HG03066 (cell line): ENCODE measurements at regions not wholly inside any gene's neighbourhood (a gene's known extent, or its start where the extent isn't known, plus 50 kb on each side); places are given as distances from the start of the nearest gene placed in this dataset.

Experiments used
- ATAC-seq: cut with Tn5 transposase; IDR thresholded peaks from one replicate; pipeline ENCODE4 v1.9.1; 2021; ENCODE audit warnings: low read depth; ENCODE audit not compliant: unreplicated experiment

- no peak for ATAC-seq
These were observed 106.7 kb upstream of the TTC29 start for GRCh38 chr4:147052361-147052760.

GRCh38 chr4:147054228-147054872 is 108.7 kb upstream of the TTC29 start:
- ATAC-seq, result no peak

- no peak for ATAC-seq
These were observed 111.4 kb upstream of the TTC29 start for GRCh38 chr4:147056940-147057610.

- ATAC-seq, result no peak
These were observed 112.0 kb upstream of the TTC29 start for GRCh38 chr4:147057611-147058190.

- no peak for ATAC-seq
These were observed 113.5 kb upstream of the TTC29 start for GRCh38 chr4:147059064-147059731.

- no peak for ATAC-seq
These were observed 114.7 kb upstream of the TTC29 start for GRCh38 chr4:147060151-147060931.

DNA sequence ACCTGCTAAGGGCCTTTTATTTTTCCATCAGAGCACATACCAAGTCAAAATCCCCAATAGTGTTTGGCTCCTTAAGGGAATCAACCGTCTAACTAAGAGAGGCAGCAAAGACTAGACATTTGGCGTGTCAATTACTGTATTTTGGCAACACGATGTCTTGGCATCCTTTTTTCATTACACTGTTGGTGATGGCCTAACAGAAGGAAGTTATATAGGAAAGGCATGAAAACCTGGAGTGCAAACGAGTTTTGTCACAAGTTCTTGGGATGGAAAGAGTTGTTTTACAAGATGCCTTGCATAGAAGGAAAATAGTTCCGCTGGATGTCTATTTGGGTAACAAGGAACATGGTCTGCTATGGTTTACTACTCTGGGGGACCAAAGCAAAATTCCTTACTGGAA is 119.2 kb upstream of the TTC29 start:
- no peak for ATAC-seq

GRCh38 chr4:147068564-147068963 is 122.9 kb upstream of the TTC29 start:
- no peak for ATAC-seq

DNA sequence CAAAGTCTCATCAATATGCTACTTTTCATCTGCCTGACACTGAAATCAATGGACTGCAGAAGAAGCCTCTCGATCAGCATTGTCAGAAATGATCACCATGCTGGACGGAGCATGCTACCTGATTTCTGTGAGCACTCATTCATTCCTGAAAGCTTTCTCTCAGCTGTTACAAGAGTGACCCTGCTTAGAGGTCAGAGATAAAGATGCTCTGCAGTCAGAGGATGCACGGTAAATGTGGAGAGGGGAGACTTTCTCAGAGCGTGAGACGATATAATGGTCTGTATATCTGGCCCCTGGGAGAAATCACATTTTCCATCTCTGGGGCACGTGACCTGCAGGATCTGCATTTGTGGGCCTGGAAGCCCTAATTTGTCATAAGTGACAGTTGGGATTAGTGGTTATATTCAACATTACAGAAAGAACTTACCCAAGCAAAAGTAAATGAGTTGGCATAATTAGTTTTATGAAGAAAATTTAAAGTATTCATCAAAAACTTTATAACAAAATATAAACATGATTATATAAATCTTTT is 125.6 kb upstream of the TTC29 start:
- ATAC-seq, result no peak

DNA sequence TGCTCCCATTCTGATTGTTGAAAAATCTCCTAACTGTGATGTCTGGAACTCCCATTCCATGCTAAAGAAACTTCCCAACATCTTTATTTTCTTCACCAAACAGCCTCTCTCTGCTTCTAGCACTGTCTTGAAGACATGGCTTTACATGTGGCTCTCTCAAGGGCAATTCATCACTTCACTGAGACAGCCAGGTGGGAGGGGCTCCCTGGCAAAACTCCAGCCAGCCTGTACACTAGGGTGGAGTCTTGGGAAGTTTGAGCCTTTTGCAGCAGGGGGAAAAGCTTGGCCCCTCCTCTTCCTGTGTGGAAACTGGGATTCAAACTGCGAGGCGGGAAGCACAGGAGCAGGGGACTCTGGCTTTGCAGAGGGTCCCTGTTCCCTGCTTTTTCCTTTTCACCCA is 130.5 kb upstream of the TTC29 start:
- no peak for ATAC-seq

GRCh38 chr4:147076728-147077127 is 131.1 kb upstream of the TTC29 start:
- ATAC-seq, result no peak

- no peak for ATAC-seq
These were observed 132.7 kb upstream of the TTC29 start for GRCh38 chr4:147078362-147078761.

DNA sequence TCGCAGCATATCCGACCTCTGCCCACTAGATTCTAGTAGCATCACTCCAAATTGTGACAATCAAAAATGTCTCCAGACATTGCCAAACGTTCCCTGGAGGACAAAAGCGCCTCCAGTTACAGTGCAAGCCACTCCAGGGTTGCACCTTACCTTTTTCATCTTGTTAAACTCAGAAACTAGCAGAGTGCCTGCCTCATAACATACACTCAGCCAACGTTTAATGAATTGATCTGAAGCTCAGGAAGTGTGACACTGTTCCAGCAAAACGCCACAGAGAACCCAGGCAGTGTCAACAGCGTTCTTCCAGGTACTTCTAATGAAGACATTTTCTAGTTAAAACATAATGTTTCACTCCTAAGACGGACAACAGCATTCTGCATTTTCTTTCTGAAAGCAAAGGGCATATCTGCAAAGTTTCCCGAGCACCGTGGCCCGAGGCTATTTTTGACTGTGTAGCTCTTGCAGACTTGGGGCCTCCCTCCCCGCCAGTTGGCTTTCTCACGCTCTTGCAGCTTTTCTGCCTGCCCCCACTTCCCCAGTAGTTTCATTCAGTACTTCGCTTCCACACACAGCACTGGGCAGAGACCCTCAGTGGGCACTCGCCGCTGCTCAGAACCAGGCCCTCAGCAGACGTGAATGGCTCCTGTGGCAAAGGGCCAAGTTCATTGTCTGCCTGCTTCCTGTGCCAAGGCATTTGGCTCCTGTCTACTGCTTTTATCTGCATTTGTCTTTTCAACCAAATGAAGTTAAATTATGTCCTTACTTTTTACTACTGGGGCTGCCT is 133.4 kb upstream of the TTC29 start:
- no peak for ATAC-seq

DNA sequence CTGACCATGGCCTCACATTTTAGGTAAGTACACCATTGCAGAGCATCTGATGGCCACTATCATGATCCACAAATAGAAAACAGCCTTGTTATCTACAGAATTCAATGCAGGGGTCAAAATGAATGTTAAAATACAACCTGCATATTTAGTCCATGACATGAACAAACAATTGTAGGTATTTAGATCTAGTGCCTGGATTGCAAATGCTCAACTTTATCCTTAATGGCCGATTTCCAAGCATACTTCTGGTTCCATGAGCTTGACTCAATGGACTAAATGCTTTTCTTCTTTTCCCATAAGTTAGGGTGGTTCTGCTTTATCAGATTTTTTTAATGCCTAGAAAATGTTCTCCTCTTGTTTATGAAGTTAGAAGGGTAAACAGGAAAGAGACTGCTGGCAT is 139.2 kb upstream of the TTC29 start:
- ATAC-seq, result no peak

DNA sequence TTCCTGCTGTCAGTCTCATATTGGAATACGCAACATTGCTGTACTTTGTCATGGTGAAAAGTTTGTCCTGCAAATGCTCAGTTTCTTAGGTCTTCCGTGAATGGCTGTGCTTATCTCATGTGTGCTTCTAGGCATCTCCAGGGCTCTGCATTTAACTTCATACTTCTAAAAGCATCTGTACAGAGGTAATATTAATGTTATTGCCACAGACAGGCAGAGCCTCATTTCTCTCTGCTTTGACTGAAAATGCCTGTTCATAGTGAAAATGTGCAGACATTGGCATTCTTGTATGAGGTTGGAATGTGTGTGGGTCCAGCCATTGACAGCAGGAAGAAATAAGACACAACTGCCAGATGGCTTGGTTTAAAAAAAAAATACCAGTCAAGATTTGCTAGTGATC is 140.1 kb upstream of the TTC29 start:
- ATAC-seq, result no peak

- no peak for ATAC-seq
These were observed 142.5 kb upstream of the TTC29 start for GRCh38 chr4:147088146-147088545.

DNA sequence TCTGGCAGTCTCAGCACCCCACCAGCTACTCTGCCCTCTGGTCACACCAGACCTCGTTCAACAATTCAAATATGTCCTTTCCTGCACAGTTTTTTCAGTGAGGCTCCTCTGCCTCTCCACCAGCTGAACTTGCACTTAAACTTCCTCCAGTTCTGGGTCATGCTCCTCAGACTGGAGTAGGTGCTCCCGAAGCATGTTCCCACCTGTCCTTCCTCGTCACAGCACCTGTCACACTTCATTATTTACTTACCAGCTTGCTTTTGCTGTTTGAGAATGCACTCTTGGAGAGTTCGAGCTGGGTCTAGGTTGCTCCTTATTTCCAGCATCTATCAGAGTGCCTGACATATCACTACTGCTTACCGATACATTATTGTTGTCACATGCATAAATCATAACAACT is 144.8 kb upstream of the TTC29 start:
- ATAC-seq, result no peak

DNA sequence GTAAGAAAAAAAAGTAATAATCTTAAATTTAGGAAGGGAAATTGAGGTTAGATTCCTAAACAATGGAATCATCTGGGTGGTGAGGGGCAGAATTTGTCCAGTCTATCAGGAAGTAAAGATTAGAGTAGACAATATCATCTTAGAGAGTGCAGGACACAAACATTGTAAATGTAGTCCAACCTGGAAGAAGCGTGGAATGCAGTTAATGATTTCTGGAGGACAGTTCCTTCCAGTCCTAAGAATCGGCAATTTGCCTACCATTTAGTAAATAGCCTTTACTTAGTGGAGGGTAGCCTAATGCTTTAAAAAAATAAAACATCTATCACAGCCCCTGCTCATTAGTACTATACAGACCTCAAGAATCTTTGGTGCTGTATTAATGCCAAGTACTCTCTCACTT is 147.5 kb upstream of the TTC29 start:
- no peak for ATAC-seq

DNA sequence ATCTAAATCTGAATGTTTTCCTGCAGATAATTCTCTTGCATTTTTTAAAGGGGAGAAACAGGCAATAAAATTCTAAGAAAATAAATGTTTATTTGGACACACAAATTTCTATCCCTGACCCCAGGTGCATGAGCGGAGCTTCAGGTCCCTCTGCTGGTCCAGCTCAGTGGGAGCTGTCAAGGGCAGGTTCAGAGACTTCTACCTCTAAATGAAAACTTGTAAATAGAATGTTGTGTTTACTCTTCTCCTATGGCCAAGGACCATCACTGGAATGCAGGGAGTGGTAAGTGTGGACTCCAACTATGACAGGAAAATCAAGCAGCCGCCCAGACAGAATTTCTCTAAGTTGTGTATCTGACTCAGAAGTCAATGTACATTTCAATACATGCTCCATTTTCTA is 148.6 kb upstream of the TTC29 start:
- ATAC-seq, result no peak
